OCI-LY1 (cell line): ENCODE measurements at regions not wholly inside any gene's neighbourhood (a gene's known extent, or its start where the extent isn't known, plus 50 kb on each side); places are given as distances from the start of the nearest gene placed in this dataset.

Experiments used
- H2AFZ ChIP-seq: fragments of 200-600 bp; sonication (generic), shearing (Covaris generic); 2 replicates; pipeline ENCODE4 v1.6.0; 2014; ENCODE audit warnings: antibody characterized with exemption, mild to moderate bottlenecking, low read length
- H3F3A ChIP-seq: fragments of 200-600 bp; sonication (generic), shearing (Covaris generic); 2 replicates; pipeline ENCODE4 v1.6.0; 2014; ENCODE audit warnings: mild to moderate bottlenecking, antibody characterized with exemption, low read length, moderate library complexity; ENCODE audit not compliant: insufficient read depth
- H3K27ac ChIP-seq: fragments of 200-600 bp; sonication (generic); 2 replicates; pipeline ENCODE4 v1.5.1; 2014; ENCODE audit warnings: low read length, mixed run types, mild to moderate bottlenecking, low read depth; ENCODE audit not compliant: poor library complexity, severe bottlenecking
- H3K27me3 ChIP-seq: fragments of 200-600 bp; sonication (generic); 2 replicates; pipeline ENCODE4 v1.6.0; 2014; ENCODE audit warnings: antibody characterized with exemption, mild to moderate bottlenecking, low read length, moderate library complexity; ENCODE audit not compliant: insufficient read depth
- H3K36me3 ChIP-seq: fragments of 200-600 bp; sonication (generic); 2 replicates; pipeline ENCODE4 v1.6.1; 2014; ENCODE audit warnings: mild to moderate bottlenecking, antibody characterized with exemption, low read length, moderate library complexity, mixed read lengths; ENCODE audit not compliant: insufficient read depth
- H3K4me1 ChIP-seq: fragments of 200-600 bp; sonication (generic); 2 replicates; pipeline ENCODE4 v1.5.1; 2014; ENCODE audit warnings: mild to moderate bottlenecking, low read length, moderate library complexity; ENCODE audit not compliant: insufficient read depth, severe bottlenecking
- H3K4me2 ChIP-seq: fragments of 200-600 bp; sonication (generic), shearing (Covaris generic); 2 replicates; pipeline ENCODE4 v1.6.1; 2014; ENCODE audit warnings: low read length
- H3K4me3 ChIP-seq: fragments of 200-600 bp; sonication (generic); 2 replicates; pipeline ENCODE4 v1.5.1; 2014; ENCODE audit warnings: low read length, low read depth, mild to moderate bottlenecking, mixed read lengths; ENCODE audit not compliant: poor library complexity, severe bottlenecking
- H3K79me2 ChIP-seq: fragments of 200-600 bp; shearing (Covaris generic); 2 replicates; pipeline ENCODE4 v1.6.1; 2016; ENCODE audit warnings: mixed run types, low read length, mixed read lengths; ENCODE audit not compliant: insufficient read depth
- H3K9ac ChIP-seq: fragments of 200-600 bp; sonication (generic), shearing (Covaris generic); 2 replicates; pipeline ENCODE4 v1.6.1; 2014; ENCODE audit warnings: mild to moderate bottlenecking, low read length, mixed read lengths
- H3K9me2 ChIP-seq: fragments of 200-600 bp; sonication (generic), shearing (Covaris generic); 2 replicates; pipeline ENCODE4 v1.6.1; 2014; ENCODE audit warnings: low read depth, mild to moderate bottlenecking, low read length, mixed read lengths
- H3K9me3 ChIP-seq: fragments of 200-600 bp; shearing (Covaris generic); 2 replicates; pipeline ENCODE4 v1.6.1; 2014; ENCODE audit warnings: low read length, mixed read lengths
- H4K20me1 ChIP-seq: fragments of 200-600 bp; sonication (generic), shearing (Covaris generic); 2 replicates; pipeline ENCODE4 v1.6.0; 2016; ENCODE audit warnings: mild to moderate bottlenecking, low read length; ENCODE audit not compliant: insufficient read depth
- EZH2 ChIP-seq: fragments of 200-600 bp; sonication (generic), shearing (Covaris generic); IDR thresholded peaks from 2 replicates; pipeline ENCODE4 v1.8.0; 2017; ENCODE audit warnings: borderline replicate concordance, mixed run types, mild to moderate bottlenecking, antibody characterized with exemption, low read length, moderate library complexity, mixed read lengths
- TF ChIP-seq, protein P1 (sequence below): fragments of 200-600 bp; sonication (generic), shearing (Covaris generic); IDR thresholded peaks from 2 replicates; pipeline ENCODE4 v1.5.1; 2017; ENCODE audit warnings: mild to moderate bottlenecking, antibody characterized with exemption, low read length, moderate library complexity, mixed read lengths

DNA sequence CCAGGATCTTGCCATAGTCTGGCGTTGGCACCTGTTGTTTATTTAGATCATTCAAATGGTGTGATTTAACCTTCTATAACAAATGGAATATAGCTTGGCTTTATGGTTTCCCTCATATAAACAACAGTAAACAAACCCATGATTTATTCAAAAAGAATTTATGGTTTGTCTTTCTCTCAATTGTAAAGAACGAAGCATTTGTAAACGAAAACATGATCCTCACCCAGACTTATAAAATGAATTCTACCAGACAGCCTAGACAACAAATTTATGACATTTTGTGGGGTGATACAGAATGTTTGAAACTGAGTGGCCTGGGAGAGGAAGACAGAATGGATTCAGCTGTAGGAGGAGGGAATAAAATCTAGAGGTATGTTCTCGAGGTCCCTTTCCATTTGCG lies 66.1 kb upstream of the PTGFR start:
- Histone ChIP-seq H2AFZ (no peak overlapping the region), H3F3A (no peaks in the 10 kb centered on the region), H3K9me2 (no peaks in the 10 kb centered on the region; the same call in 1 of the 2 replicates), H3K4me1 (no peaks in the 10 kb centered on the region), H3K79me2 (no peaks in the 10 kb centered on the region), H3K9ac (no peak overlapping the region), H3K27me3 (no peaks in the 10 kb centered on the region), H4K20me1 (no peaks in the 10 kb centered on the region), H3K4me2 (no peak overlapping the region), H3K9me3 (no peaks in the 10 kb centered on the region), H3K4me3 (no peak overlapping the region), H3K36me3 (no peaks in the 10 kb centered on the region), H3K27ac (no peak overlapping the region)
- TF ChIP-seq EZH2 = no peak
- TF ChIP-seq, protein P1, sequence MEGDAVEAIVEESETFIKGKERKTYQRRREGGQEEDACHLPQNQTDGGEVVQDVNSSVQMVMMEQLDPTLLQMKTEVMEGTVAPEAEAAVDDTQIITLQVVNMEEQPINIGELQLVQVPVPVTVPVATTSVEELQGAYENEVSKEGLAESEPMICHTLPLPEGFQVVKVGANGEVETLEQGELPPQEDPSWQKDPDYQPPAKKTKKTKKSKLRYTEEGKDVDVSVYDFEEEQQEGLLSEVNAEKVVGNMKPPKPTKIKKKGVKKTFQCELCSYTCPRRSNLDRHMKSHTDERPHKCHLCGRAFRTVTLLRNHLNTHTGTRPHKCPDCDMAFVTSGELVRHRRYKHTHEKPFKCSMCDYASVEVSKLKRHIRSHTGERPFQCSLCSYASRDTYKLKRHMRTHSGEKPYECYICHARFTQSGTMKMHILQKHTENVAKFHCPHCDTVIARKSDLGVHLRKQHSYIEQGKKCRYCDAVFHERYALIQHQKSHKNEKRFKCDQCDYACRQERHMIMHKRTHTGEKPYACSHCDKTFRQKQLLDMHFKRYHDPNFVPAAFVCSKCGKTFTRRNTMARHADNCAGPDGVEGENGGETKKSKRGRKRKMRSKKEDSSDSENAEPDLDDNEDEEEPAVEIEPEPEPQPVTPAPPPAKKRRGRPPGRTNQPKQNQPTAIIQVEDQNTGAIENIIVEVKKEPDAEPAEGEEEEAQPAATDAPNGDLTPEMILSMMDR = no peak

DNA sequence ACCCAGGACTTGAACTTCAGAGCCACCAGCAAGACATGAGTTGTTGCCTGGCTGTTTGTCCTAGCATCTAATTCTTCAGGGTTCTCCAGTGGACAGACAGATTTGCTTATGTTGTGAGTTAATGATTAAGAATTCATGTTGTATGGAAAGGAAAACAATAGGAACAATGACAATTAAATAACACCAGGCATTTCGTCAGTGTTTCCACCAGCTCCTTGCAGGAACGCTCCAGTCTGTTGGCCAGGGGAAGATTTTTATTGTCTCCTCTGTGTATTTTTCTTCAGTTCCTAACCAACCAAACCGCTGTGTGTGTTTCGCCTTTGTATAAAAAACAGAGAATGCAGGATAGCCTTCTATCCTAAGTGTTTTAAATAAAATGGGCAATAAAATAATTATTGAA lies 64.4 kb upstream of the PTGFR start:
- Histone ChIP-seq H3K36me3 (no peaks in the 10 kb centered on the region), H3K79me2 (no peaks in the 10 kb centered on the region), H2AFZ (no peak overlapping the region), H3K9me3 (no peaks in the 10 kb centered on the region), H3F3A (no peaks in the 10 kb centered on the region), H3K27me3 (no peaks in the 10 kb centered on the region), H4K20me1 (no peaks in the 10 kb centered on the region), H3K4me3 (no peak overlapping the region), H3K4me2 (no peak overlapping the region), H3K9ac (no peak overlapping the region), H3K27ac (no peak overlapping the region), H3K4me1 (no peaks in the 10 kb centered on the region), H3K9me2 (no peaks in the 10 kb centered on the region)
- TF ChIP-seq, protein P1 = no peak
- TF ChIP-seq EZH2 = no peak

DNA sequence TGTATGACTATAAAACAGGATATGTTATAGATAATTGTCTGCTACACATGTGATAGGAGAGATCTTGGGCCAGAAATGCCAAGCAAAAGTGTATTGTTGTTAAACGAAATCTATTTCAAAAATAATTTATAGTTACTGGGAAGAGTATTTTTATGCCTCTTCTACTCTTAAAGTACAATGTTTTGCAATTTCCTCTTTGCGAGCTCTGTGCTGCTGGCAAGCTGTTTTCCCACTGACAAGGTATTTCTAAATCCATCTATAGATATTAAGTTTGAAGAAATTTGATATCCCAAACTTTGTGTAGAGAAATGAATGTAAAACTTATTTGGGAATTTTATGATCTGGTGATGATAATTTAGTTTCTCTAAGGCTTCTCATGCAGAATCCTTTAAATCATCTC lies 63.3 kb upstream of the PTGFR start:
- Histone ChIP-seq H3K79me2 (no peaks in the 10 kb centered on the region), H3K27ac (no peak overlapping the region), H3K27me3 (no peaks in the 10 kb centered on the region), H3K4me2 (no peak overlapping the region), H2AFZ (no peak overlapping the region), H3K4me3 (no peak overlapping the region), H3K4me1 (no peaks in the 10 kb centered on the region), H4K20me1 (no peaks in the 10 kb centered on the region), H3K9me2 (no peaks in the 10 kb centered on the region), H3K36me3 (no peaks in the 10 kb centered on the region), H3K9ac (no peak overlapping the region), H3K9me3 (no peaks in the 10 kb centered on the region), H3F3A (no peaks in the 10 kb centered on the region)
- TF ChIP-seq, protein P1 = no peak
- no peak for TF ChIP-seq EZH2
